K562 (cell line): ENCODE measurements at regions not wholly inside any gene's neighbourhood (a gene's known extent, or its start where the extent isn't known, plus 50 kb on each side); places are given as distances from the start of the nearest gene placed in this dataset.

Experiments
- ATAC-seq: fragments of 200-7000 bp; cut with Tn5 transposase; 3 replicates; pipeline ENCODE4 v1.9.1; 2020; ENCODE audit warnings: moderate library complexity
- BruUV-seq: library from RNA; stranded (reverse); fragments of 400-500 nt; replicated peaks from 2 replicates; lab custom pipeline; 2021; lab: Mats Ljungman, UMichigan
- CTCF ChIA-PET: fragments of 300-600 bp; formaldehyde crosslinking; extraction: SDS; loops from one replicate; lab custom pipeline; 2021; ENCODE audit warnings: low intra/inter-chr PET ratio; lab: Yijun Ruan, JAX
- POLR2A ChIA-PET: fragments of 300-600, 350-650 bp; sonication (Branson Sonifier 250); formaldehyde crosslinking; extraction: SDS; loops from one replicate; lab custom pipeline; 2021; ENCODE audit warnings: antibody characterized with exemption, inconsistent platforms; lab: Yijun Ruan, JAX
- DNase-seq, 4 experiments: peaks; one replicate each; pipeline versions ENCODE4 v3.0.0 to v3.0.0-alpha.2; 2011 to 2018; ENCODE audit warnings: low spot score in 3 of 4, mixed read lengths in 3 of 4; ENCODE audit errors: extremely low read depth in 1 of 4
- FAIRE-seq: peaks from 2 replicates; lab custom pipeline; 2011; peaks lifted over from hg19 to GRCh38; lab: Jason Lieb, UNC
- H2AFZ ChIP-seq: 2 replicates; pipeline ENCODE4 v1.6.0; 2011; ENCODE audit warnings: low read depth, low read length, control low read depth, inconsistent platforms
- H3K27ac ChIP-seq: fragments of 200-600 bp; 3 replicates; pipeline ENCODE4 v1.8.0; 2011; ENCODE audit warnings: low read depth, mild to moderate bottlenecking, control low read depth, inconsistent platforms, low read length, moderate library complexity, mixed read lengths; ENCODE audit errors: extremely low read depth
- H3K27me3 ChIP-seq, 2 experiments: fragments of 300-600 bp in 1 of 2; 2 replicates in 1 of 2; 3 replicates in 1 of 2; pipeline versions ENCODE4 v1.6.0 to v1.8.0; 2011; ENCODE audit warnings: inconsistent platforms in 2 of 2, low read length in 2 of 2, mild to moderate bottlenecking in 1 of 2, mixed read lengths in 1 of 2, moderate library complexity in 1 of 2; ENCODE audit not compliant: control insufficient read depth in 2 of 2, insufficient read depth in 2 of 2
- H3K36me3 ChIP-seq: fragments of 300-600 bp; 3 replicates; pipeline ENCODE4 v1.8.0; 2011; ENCODE audit warnings: mild to moderate bottlenecking, low read length, inconsistent platforms; ENCODE audit not compliant: control insufficient read depth, insufficient read depth
- H3K4me1 ChIP-seq, 2 experiments: fragments of 200-600 bp in 1 of 2; replicated peaks in 1 of 2; 2 replicates in 1 of 2; 3 replicates in 1 of 2; pipeline versions ENCODE4 v1.5.1 to v1.8.0; 2011; ENCODE audit warnings: inconsistent platforms in 2 of 2, low read length in 2 of 2, mild to moderate bottlenecking in 1 of 2, mixed read lengths in 1 of 2, moderate library complexity in 1 of 2; ENCODE audit not compliant: control insufficient read depth in 2 of 2, insufficient read depth in 2 of 2
- H3K4me2 ChIP-seq: 2 replicates; pipeline ENCODE4 v1.6.1; 2011; ENCODE audit warnings: low read length, control low read depth, inconsistent platforms, mixed read lengths; ENCODE audit not compliant: insufficient read depth
- H3K4me3 ChIP-seq: fragments of 200-600 bp; sonication (generic), shearing (Covaris generic); 2 replicates; pipeline ENCODE4 v1.5.1; 2016; ENCODE audit warnings: control low read depth, inconsistent platforms
- H3K79me2 ChIP-seq: fragments of 200-600 bp; 3 replicates; pipeline ENCODE4 v1.8.0; 2011; ENCODE audit warnings: low read length, inconsistent platforms; ENCODE audit not compliant: control insufficient read depth, insufficient read depth
- H3K9ac ChIP-seq, 2 experiments: 2 replicates each; pipeline versions ENCODE4 v1.6.0 to v1.6.1; 2011; ENCODE audit warnings: low read depth in 2 of 2, low read length in 2 of 2, control low read depth in 1 of 2, inconsistent platforms in 1 of 2, mild to moderate bottlenecking in 1 of 2, mixed read lengths in 1 of 2; ENCODE audit not compliant: insufficient read depth in 1 of 2
- H3K9me1 ChIP-seq: one replicate; pipeline ENCODE4 v1.6.0; 2011; ENCODE audit warnings: inconsistent platforms, mild to moderate bottlenecking, low read length, moderate library complexity; ENCODE audit not compliant: control insufficient read depth, insufficient read depth
- H3K9me3 ChIP-seq: replicated peaks from 2 replicates; pipeline ENCODE4 v1.5.1; 2011; ENCODE audit warnings: low read depth, low read length, inconsistent platforms; ENCODE audit not compliant: control insufficient read depth, insufficient read depth
- H4K20me1 ChIP-seq: replicated peaks from 2 replicates; pipeline ENCODE4 v1.6.1; 2011; ENCODE audit warnings: low read length, inconsistent platforms, mixed read lengths; ENCODE audit not compliant: control insufficient read depth, insufficient read depth
- HMBOX1 ChIP-seq: sonication (generic); IDR thresholded peaks from 2 replicates; pipeline ENCODE4 v1.6.1; 2016
- MTA2 ChIP-seq: fragments of 450-650 bp; IDR thresholded peaks from 2 replicates; pipeline ENCODE4 v1.6.1; 2016; ENCODE audit warnings: low read depth
- SAP30 ChIP-seq: fragments of 200-600 bp; sonication (generic); IDR thresholded peaks from 2 replicates; pipeline ENCODE4 v1.6.1; 2012; ENCODE audit warnings: borderline replicate concordance, low read depth, mild to moderate bottlenecking, moderate library complexity, low read length, control low read depth, inconsistent platforms; ENCODE audit not compliant: insufficient read depth, poor library complexity, severe bottlenecking
- SIN3A ChIP-seq, 2 experiments: fragments of 150-350 bp in 1 of 2; IDR thresholded peaks; 2 replicates each; pipeline ENCODE4 v1.6.1; 2011 to 2016; ENCODE audit warnings: borderline replicate concordance in 2 of 2, low read depth in 2 of 2, low read length in 2 of 2, mild to moderate bottlenecking in 2 of 2, moderate library complexity in 2 of 2; ENCODE audit not compliant: control insufficient read depth in 1 of 2
- SPI1 ChIP-seq: IDR thresholded peaks from 2 replicates; pipeline ENCODE4 v1.6.1; 2011; ENCODE audit warnings: low read depth, low read length, control low read depth, borderline replicate concordance
- U2AF2 ChIP-seq: fragments of 200-400 bp; formaldehyde crosslinking; optimal IDR thresholded peaks from 2 replicates; pipeline ENCODE3; 2017; ENCODE audit warnings: low read depth, mild to moderate bottlenecking, low read length
- ZNF3 ChIP-seq: fragments of 250-450 bp; sonication (Bioruptor Pico); IDR thresholded peaks from 2 replicates; pipeline ENCODE4 v1.5.0; 2021; ENCODE audit warnings: mild to moderate bottlenecking, moderate library complexity
- ZNF668 ChIP-seq: fragments of 250-450 bp; sonication (Bioruptor Pico); IDR thresholded peaks from 2 replicates; pipeline ENCODE4 v1.8.0; 2022; ENCODE audit warnings: mild to moderate bottlenecking, inconsistent platforms
- ZNF780A ChIP-seq: fragments of 250-450 bp; sonication (Bioruptor Pico); IDR thresholded peaks from 2 replicates; pipeline ENCODE4 v1.5.0; 2021; ENCODE audit warnings: mild to moderate bottlenecking
- WGBS: fragments of 100-300 bp; shearing (Covaris generic); methylation state at CpG from one replicate; pipeline ENCODE4 v1.1.6; 2016; ENCODE audit warnings: low coverage, mixed read lengths; ENCODE audit not compliant: insufficient coverage; ENCODE audit errors: missing lambda C conversion rate; 5-methylcytosine and 5-hydroxymethylcytosine counted together
- in situ Hi-C: fragments of 300-500 bp; cut with MboI; formaldehyde crosslinking; loops from 4 replicates; pipeline ENCODE4 v1.15.0; 2018; ENCODE audit warnings: inconsistent platforms, mixed read lengths
- intact Hi-C: fragments of 100-400 bp; cut with micrococcal nuclease; formaldehyde crosslinking; loops from 2 replicates; pipeline ENCODE4 v1.14.2; 2022
- TF ChIP-seq, protein P1 (sequence below): fragments of 200-800 bp; sonication (Bioruptor generic); IDR thresholded peaks from 2 replicates; pipeline ENCODE4 v1.6.1; 2017; ENCODE audit warnings: missing genetic modification characterization, missing compliant biosample characterization

- no peak for FAIRE-seq
- in situ Hi-C loops: no loop called here
- BruUV-seq: no TSS peak
These were observed 571.2 kb upstream of the ACTRT1 start for GRCh38 chrX:128623361-128623760.

More at GRCh38 chrX:128623361-128623760, 571.2 kb upstream of the ACTRT1 start:
- no peaks in the 10 kb centered on the region for H3K9me3 ChIP-seq
- no peak for DNase-seq
- no peak overlapping the region for H3K4me2 ChIP-seq
- CTCF ChIA-PET: no interaction called here
- H3K27ac ChIP-seq: no peak overlapping the region
- no peaks in the 10 kb centered on the region for H3K36me3 ChIP-seq
- H4K20me1 ChIP-seq: no peaks in the 10 kb centered on the region
- no peaks in the 10 kb centered on the region for H3K79me2 ChIP-seq
- no peak overlapping the region for H3K9ac ChIP-seq
- no peaks in the 10 kb centered on the region for H3K27me3 ChIP-seq
- no peak overlapping the region for H3K4me3 ChIP-seq
- H3K9me1 ChIP-seq: no peaks in the 10 kb centered on the region
- intact Hi-C loops: no loop called here
- ATAC-seq: no peak
- H3K4me1 ChIP-seq: no peaks in the 10 kb centered on the region
- POLR2A ChIA-PET: no interaction called here
- WGBS: no CpG with 5 or more reads among the region's 1 CpG
- TF ChIP-seq ZNF668 (CRISPR knock-in tag): no peak
- TF ChIP-seq SPI1: no peak
- TF ChIP-seq, protein P1, sequence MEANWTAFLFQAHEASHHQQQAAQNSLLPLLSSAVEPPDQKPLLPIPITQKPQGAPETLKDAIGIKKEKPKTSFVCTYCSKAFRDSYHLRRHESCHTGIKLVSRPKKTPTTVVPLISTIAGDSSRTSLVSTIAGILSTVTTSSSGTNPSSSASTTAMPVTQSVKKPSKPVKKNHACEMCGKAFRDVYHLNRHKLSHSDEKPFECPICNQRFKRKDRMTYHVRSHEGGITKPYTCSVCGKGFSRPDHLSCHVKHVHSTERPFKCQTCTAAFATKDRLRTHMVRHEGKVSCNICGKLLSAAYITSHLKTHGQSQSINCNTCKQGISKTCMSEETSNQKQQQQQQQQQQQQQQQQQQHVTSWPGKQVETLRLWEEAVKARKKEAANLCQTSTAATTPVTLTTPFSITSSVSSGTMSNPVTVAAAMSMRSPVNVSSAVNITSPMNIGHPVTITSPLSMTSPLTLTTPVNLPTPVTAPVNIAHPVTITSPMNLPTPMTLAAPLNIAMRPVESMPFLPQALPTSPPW (CRISPR knock-in tag): no peak
- TF ChIP-seq SAP30: no peak
- TF ChIP-seq MTA2: no peak
- TF ChIP-seq ZNF780A (CRISPR knock-in tag): no peak
- no peak for TF ChIP-seq SIN3A (IDR thresholded peaks at IDR 0.05; ENCODE audit: borderline replicate concordance in 2 of 2, control insufficient read depth in 1 of 2, low read depth in 2 of 2, low read length in 2 of 2)
- no peak for TF ChIP-seq ZNF3 (CRISPR knock-in tag)
- TF ChIP-seq HMBOX1: no peak
- TF ChIP-seq U2AF2: no peak
- H2AFZ ChIP-seq: no peak overlapping the region
